NB4 (cell line): ENCODE measurements at regions not wholly inside any gene's neighbourhood (a gene's known extent, or its start where the extent isn't known, plus 50 kb on each side); places are given as distances from the start of the nearest gene placed in this dataset.

Experiments
- DNase-seq: peaks from one replicate; pipeline ENCODE4 v3.0.0; 2010; ENCODE audit warnings: low read depth
- H3K4me3 ChIP-seq: one replicate; pipeline ENCODE4 v1.5.1; 2011; ENCODE audit warnings: mild to moderate bottlenecking, low read depth, low read length, moderate library complexity
- CTCF ChIP-seq: IDR thresholded peaks from one replicate; pipeline ENCODE4 v1.5.1; 2012; ENCODE audit warnings: low read depth, low read length
- MAX ChIP-seq: IDR thresholded peaks from 2 replicates; pipeline ENCODE4 v1.6.1; 2011; ENCODE audit warnings: low read depth, low read length
- MYC ChIP-seq: IDR thresholded peaks from 2 replicates; pipeline ENCODE4 v1.6.1; 2011; ENCODE audit warnings: low read depth, low read length
- POLR2A ChIP-seq: IDR thresholded peaks from 2 replicates; pipeline ENCODE4 v1.6.1; 2011; ENCODE audit warnings: mild to moderate bottlenecking; ENCODE audit not compliant: insufficient read length; ENCODE audit errors: extremely low read depth

GRCh38 chr13:73492811-73493210 lies 434.0 kb downstream of the KLF5 start:
- no peak overlapping the region for H3K4me3 ChIP-seq
- no peak for TF ChIP-seq MYC
- no peak for TF ChIP-seq MAX
- TF ChIP-seq POLR2A = no peak
- no peak for TF ChIP-seq CTCF

GRCh38 chr13:73482556-73482955 lies 423.8 kb downstream of the KLF5 start:
- no peak for DNase-seq
- H3K4me3 ChIP-seq = no peak overlapping the region
- TF ChIP-seq CTCF (no peak), MYC (no peak), MAX (no peak), POLR2A (no peak)

More at GRCh38 chr13:73492811-73493210, 434.0 kb downstream of the KLF5 start:
- DNase-seq = no peak

- DNase-seq = no peak
- no peak overlapping the region for H3K4me3 ChIP-seq
- no peak for TF ChIP-seq CTCF
- no peak for TF ChIP-seq MYC
- no peak for TF ChIP-seq POLR2A
- TF ChIP-seq MAX = no peak
Observed at GRCh38 chr13:73481886-73482445, 423.2 kb downstream of the KLF5 start.

GRCh38 chr13:73480779-73481559 lies 422.2 kb downstream of the KLF5 start:
- TF ChIP-seq MAX = no peak
- TF ChIP-seq CTCF = no peak
- no peak for TF ChIP-seq MYC
- TF ChIP-seq POLR2A = no peak
- no peak for DNase-seq
- H3K4me3 ChIP-seq = no peak overlapping the region

- DNase-seq = no peak
Observed at GRCh38 chr13:73479856-73480255, 421.1 kb downstream of the KLF5 start.

More at GRCh38 chr13:73479856-73480255, 421.1 kb downstream of the KLF5 start:
- H3K4me3 ChIP-seq = no peak overlapping the region
- TF ChIP-seq MYC (no peak), MAX (no peak), POLR2A (no peak), CTCF (no peak)
